ENCODE measurements at regions not wholly inside any gene's neighbourhood (a gene's known extent, or its start where the extent isn't known, plus 50 kb on each side); places are given as distances from the start of the nearest gene placed in this dataset.
"Not testable (repeated sequence)": the region's sequence is repeated elsewhere in the genome, so short reads cannot be mapped to it uniquely, and the experiment has no call there.

DNA sequence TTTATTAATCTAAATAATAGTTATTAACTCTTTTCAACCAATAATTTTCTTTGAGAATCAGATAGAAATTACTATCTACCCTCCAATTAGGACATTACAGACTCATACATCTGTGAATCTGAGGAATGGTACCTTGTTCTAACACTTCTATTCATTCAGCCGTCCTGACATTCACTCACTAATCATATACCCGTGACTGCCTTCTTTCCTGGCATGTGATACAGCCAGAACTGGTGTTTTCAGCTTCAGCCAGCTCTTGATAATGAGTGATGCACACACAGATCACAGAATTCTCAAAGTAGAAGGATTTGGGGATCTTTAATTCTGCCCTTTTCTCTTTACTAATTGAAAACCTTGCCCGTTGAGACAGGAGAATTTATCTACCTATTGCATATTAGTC is 499.9 kb downstream of the UTRN start:
- CTCF ChIA-PET = interaction anchor here (0.6 kb wide), 1 partner anchor 1183 kb away, joined by 3 read pairs; no protein-coding TSS in a partner anchor
- H3K4me3 Mint-ChIP-seq (ENCODE audit: low read depth, unreplicated experiment) = no peak overlapping the region
- TF ChIP-seq, protein P1, sequence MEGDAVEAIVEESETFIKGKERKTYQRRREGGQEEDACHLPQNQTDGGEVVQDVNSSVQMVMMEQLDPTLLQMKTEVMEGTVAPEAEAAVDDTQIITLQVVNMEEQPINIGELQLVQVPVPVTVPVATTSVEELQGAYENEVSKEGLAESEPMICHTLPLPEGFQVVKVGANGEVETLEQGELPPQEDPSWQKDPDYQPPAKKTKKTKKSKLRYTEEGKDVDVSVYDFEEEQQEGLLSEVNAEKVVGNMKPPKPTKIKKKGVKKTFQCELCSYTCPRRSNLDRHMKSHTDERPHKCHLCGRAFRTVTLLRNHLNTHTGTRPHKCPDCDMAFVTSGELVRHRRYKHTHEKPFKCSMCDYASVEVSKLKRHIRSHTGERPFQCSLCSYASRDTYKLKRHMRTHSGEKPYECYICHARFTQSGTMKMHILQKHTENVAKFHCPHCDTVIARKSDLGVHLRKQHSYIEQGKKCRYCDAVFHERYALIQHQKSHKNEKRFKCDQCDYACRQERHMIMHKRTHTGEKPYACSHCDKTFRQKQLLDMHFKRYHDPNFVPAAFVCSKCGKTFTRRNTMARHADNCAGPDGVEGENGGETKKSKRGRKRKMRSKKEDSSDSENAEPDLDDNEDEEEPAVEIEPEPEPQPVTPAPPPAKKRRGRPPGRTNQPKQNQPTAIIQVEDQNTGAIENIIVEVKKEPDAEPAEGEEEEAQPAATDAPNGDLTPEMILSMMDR (IDR thresholded peaks at IDR 0.05; ENCODE audit: unreplicated experiment) = no peak

DNA sequence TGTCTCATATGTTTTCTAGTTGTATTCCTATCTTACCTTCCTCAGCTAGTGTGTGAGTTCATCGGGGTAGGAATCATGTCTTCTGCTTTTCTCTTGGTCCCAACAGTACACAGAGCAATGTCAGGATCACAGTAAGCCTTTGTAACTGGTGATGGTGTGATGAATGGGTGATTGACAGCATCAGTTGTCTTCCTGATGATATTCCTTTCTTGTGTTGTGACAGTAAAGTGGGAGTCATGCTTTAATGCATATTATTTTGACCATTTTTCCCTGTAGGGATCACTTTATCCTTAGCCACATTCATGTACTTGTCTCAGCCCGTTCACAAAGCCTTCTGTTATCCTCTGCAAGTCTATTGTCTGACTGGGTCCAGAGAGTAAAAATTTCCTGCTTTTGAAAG is 501.7 kb downstream of the UTRN start:
- Mint-ChIP-seq H3K4me1 (ENCODE audit: low read depth, unreplicated experiment) (no peaks in the 10 kb centered on the region), H3K27me3 (ENCODE audit: unreplicated experiment) (no peaks in the 10 kb centered on the region), H3K27ac (ENCODE audit: unreplicated experiment) (no peak overlapping the region), H3K4me3 (ENCODE audit: low read depth, unreplicated experiment) (no peak overlapping the region), H3K36me3 (ENCODE audit: insufficient read depth, unreplicated experiment) (no peaks in the 10 kb centered on the region), H3K9me3 (ENCODE audit: low read depth, unreplicated experiment) (no peaks in the 10 kb centered on the region)
- TF ChIP-seq, protein P1 (IDR thresholded peaks at IDR 0.05; ENCODE audit: unreplicated experiment) = no peak
- CTCF ChIA-PET = no interaction called here
- BruUV-seq (replicated peaks) = no TSS peak
- intact Hi-C loops (cut with micrococcal nuclease; ENCODE audit: unreplicated experiment) = no loop called here
- DNase-seq = no peak

More for the DNA sequence above, 499.9 kb downstream of the UTRN start:
- intact Hi-C loops (cut with micrococcal nuclease; ENCODE audit: unreplicated experiment) = no loop called here
- Mint-ChIP-seq H3K27me3 (ENCODE audit: unreplicated experiment) (no peaks in the 10 kb centered on the region), H3K27ac (ENCODE audit: unreplicated experiment) (no peak overlapping the region), H3K36me3 (ENCODE audit: insufficient read depth, unreplicated experiment) (no peaks in the 10 kb centered on the region), H3K9me3 (ENCODE audit: low read depth, unreplicated experiment) (no peaks in the 10 kb centered on the region), H3K4me1 (ENCODE audit: low read depth, unreplicated experiment) (no peaks in the 10 kb centered on the region)
- no peak for DNase-seq
- BruUV-seq (replicated peaks) = no TSS peak

DNA sequence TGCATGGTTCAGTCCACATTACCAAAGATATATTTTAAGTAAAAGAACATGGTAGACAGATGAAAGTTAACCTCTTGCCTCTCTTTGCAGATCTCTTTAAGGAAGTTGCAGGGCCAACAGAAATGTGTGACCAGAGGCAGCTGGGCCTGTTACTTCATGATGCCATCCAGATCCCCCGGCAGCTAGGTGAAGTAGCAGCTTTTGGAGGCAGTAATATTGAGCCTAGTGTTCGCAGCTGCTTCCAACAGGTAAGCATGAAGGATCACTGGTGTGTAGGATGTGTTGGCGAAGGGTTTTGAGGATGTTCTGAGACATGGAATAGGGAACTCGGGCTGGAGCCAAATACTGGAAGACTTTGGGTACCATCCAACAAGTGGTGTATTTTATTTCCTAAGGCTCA is 508.6 kb downstream of the UTRN start:
- Mint-ChIP-seq H3K4me3 (ENCODE audit: low read depth, unreplicated experiment) (no peak overlapping the region), H3K36me3 (ENCODE audit: insufficient read depth, unreplicated experiment) (no peaks in the 10 kb centered on the region), H3K9me3 (ENCODE audit: low read depth, unreplicated experiment) (no peaks in the 10 kb centered on the region), H3K27ac (ENCODE audit: unreplicated experiment) (no peak overlapping the region), H3K27me3 (ENCODE audit: unreplicated experiment) (no peaks in the 10 kb centered on the region), H3K4me1 (ENCODE audit: low read depth, unreplicated experiment) (peaks cover 1% of the 10 kb centered on the region)
- no peak for DNase-seq
- TF ChIP-seq, protein P1 (IDR thresholded peaks at IDR 0.05; ENCODE audit: unreplicated experiment) = no peak
- CTCF ChIA-PET = no interaction called here
- intact Hi-C loops (cut with micrococcal nuclease; ENCODE audit: unreplicated experiment) = no loop called here
- no TSS peak for BruUV-seq (replicated peaks)

DNA sequence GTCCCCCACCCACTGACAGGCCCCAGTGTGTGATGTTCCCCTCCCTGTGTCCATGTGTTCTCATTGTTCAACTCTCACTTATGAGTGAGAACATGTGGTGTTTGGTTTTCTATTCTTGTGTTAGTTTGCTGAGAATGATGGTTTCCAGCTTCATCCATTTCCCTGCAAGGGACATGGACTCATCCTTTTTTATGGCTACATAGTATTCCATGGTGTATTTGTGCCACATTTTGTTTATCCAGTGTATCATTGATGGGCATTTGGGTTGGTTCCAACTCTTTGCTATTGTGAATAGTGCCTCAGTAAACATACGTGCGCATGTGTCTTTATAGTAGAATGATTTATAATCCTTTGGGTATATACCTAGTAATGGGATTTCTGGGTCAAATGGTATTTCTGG is 509.9 kb downstream of the UTRN start:
- H3K4me1 Mint-ChIP-seq (ENCODE audit: low read depth, unreplicated experiment) = peaks cover 11% of the 10 kb centered on the region
- intact Hi-C loops (cut with micrococcal nuclease; ENCODE audit: unreplicated experiment); BruUV-seq (replicated peaks); CTCF ChIA-PET; H3K27ac Mint-ChIP-seq (ENCODE audit: unreplicated experiment); H3K4me3 Mint-ChIP-seq (ENCODE audit: low read depth, unreplicated experiment); H3K9me3 Mint-ChIP-seq (ENCODE audit: low read depth, unreplicated experiment); DNase-seq; H3K36me3 Mint-ChIP-seq (ENCODE audit: insufficient read depth, unreplicated experiment); H3K27me3 Mint-ChIP-seq (ENCODE audit: unreplicated experiment): not testable (repeated sequence)

DNA sequence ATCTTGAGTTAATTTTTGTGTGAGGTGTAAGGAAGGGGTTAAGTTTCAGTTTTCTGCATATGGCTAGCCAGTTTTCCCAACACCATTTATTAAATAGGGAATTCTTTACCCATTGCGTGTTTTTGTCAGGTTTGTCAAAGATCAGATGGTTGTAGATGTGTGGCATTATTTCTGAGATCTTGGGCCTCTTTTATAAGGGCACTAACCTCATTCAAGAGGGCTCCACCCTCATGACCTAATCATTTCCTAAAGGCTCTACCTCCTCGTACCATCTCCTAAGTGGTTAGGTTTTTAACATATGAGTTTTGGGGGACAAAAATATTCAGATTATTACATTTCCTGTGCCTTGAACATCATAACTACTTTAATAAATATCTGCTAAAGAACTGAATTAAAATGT is 510.9 kb downstream of the UTRN start:
- CTCF ChIA-PET = no interaction called here
- TF ChIP-seq, protein P1 (IDR thresholded peaks at IDR 0.05; ENCODE audit: unreplicated experiment) = no peak
- intact Hi-C loops (cut with micrococcal nuclease; ENCODE audit: unreplicated experiment) = no loop called here
- Mint-ChIP-seq H3K4me3 (ENCODE audit: low read depth, unreplicated experiment) (no peak overlapping the region), H3K27ac (ENCODE audit: unreplicated experiment) (no peak overlapping the region), H3K9me3 (ENCODE audit: low read depth, unreplicated experiment) (no peaks in the 10 kb centered on the region), H3K36me3 (ENCODE audit: insufficient read depth, unreplicated experiment) (no peaks in the 10 kb centered on the region), H3K4me1 (ENCODE audit: low read depth, unreplicated experiment) (peaks cover 11% of the 10 kb centered on the region), H3K27me3 (ENCODE audit: unreplicated experiment) (no peaks in the 10 kb centered on the region)
- no peak for DNase-seq
- BruUV-seq (replicated peaks) = no TSS peak
